ENCODE measurements at regions not wholly inside any gene's neighbourhood (a gene's known extent, or its start where the extent isn't known, plus 50 kb on each side); places are given as distances from the start of the nearest gene placed in this dataset.

DNA sequence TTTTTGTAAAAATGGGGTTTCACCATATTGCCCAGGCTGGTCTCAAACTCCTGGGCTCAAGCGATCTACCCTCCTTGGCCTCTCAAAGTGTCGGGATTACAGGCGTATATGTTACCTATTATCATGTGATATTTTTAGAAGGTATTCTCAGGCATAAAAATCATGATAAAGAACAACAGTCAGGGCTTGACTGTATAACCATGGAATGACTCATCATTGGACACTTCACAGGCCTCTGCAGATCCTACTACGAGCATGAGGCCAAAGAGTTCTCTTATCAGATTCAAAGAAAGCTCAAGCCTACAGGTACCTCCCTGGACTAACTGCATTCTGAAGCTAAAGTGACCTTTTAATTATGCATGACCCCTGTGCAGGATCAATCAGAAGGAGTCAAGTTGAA lies 91.7 kb upstream of the PRICKLE2 start:
- TF ChIP-seq, protein P1, sequence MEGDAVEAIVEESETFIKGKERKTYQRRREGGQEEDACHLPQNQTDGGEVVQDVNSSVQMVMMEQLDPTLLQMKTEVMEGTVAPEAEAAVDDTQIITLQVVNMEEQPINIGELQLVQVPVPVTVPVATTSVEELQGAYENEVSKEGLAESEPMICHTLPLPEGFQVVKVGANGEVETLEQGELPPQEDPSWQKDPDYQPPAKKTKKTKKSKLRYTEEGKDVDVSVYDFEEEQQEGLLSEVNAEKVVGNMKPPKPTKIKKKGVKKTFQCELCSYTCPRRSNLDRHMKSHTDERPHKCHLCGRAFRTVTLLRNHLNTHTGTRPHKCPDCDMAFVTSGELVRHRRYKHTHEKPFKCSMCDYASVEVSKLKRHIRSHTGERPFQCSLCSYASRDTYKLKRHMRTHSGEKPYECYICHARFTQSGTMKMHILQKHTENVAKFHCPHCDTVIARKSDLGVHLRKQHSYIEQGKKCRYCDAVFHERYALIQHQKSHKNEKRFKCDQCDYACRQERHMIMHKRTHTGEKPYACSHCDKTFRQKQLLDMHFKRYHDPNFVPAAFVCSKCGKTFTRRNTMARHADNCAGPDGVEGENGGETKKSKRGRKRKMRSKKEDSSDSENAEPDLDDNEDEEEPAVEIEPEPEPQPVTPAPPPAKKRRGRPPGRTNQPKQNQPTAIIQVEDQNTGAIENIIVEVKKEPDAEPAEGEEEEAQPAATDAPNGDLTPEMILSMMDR (IDR thresholded peaks at IDR 0.05; ENCODE audit: extremely low read depth, insufficient read depth, missing control alignments) = no peak
- DNase-seq (ENCODE audit: low spot score) = no peak
- in situ Hi-C loops (cut with MboI; ENCODE audit: low pct_unique_long_range_greater_than_20kb, low sequenced_read_pairs, unreplicated experiment) = no loop called here

DNA sequence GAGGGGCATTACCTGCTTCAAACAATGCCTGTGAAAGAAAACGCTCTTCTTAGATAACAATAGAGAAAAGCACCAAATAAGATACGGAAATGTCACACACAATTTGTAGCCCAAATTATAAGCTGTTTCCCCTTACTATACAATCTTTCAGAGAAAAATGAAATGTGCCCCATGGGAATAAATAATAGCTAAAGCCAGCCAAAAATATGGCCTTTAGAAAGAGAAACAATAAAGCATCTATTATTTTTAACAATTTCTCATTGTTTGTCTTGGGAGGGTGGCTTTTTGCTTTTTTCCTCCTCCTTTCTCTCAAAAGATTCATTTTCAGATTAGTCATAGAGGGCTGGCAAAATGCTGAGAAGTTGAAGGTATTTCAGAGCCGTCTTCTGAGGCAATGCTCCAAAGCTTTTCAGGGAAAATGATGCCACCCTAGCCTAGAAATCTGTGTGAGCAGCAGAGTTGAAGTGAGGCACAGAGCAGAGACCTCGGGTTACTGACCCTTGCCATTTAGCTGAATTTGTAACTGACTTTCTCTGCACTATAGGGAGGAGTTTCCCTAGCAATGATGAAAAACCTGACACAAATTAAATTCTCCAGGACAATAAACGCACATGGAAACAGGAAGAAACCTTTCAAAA lies 86.3 kb upstream of the PRICKLE2 start:
- no peak for DNase-seq (ENCODE audit: low spot score)
- in situ Hi-C loops (cut with MboI; ENCODE audit: low pct_unique_long_range_greater_than_20kb, low sequenced_read_pairs, unreplicated experiment) = no loop called here
- TF ChIP-seq, protein P1 (IDR thresholded peaks at IDR 0.05; ENCODE audit: extremely low read depth, insufficient read depth, missing control alignments) = no peak

GRCh38 chr3:64308931-64309330 lies 83.7 kb upstream of the PRICKLE2 start:
- in situ Hi-C loops (cut with MboI; ENCODE audit: low pct_unique_long_range_greater_than_20kb, low sequenced_read_pairs, unreplicated experiment) = no loop called here
- TF ChIP-seq, protein P1 (IDR thresholded peaks at IDR 0.05; ENCODE audit: extremely low read depth, insufficient read depth, missing control alignments) = no peak
- DNase-seq (ENCODE audit: low spot score) = no peak

DNA sequence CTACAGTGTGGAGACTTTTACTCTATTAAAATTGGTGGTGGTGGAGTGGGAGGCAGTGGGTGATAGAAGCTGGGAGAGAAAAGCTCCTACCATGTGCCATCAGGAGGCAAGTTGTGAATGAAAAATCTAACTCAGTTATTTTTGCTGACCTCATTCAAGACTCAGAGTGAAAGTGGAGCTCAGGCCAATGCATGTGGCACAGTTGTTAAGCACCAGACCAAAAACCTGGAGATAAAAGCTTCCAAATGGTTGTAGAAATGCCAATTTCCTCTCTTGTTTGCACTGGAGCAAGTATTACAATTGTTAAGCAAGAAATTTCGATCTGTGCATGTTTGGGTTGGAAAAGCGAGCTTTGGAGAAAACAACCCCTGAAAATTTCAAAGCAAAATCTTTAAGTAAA lies 81.5 kb upstream of the PRICKLE2 start:
- TF ChIP-seq, protein P1 (IDR thresholded peaks at IDR 0.05; ENCODE audit: extremely low read depth, insufficient read depth, missing control alignments) = no peak
- in situ Hi-C loops (cut with MboI; ENCODE audit: low pct_unique_long_range_greater_than_20kb, low sequenced_read_pairs, unreplicated experiment) = no loop called here
- no peak for DNase-seq (ENCODE audit: low spot score)

DNA sequence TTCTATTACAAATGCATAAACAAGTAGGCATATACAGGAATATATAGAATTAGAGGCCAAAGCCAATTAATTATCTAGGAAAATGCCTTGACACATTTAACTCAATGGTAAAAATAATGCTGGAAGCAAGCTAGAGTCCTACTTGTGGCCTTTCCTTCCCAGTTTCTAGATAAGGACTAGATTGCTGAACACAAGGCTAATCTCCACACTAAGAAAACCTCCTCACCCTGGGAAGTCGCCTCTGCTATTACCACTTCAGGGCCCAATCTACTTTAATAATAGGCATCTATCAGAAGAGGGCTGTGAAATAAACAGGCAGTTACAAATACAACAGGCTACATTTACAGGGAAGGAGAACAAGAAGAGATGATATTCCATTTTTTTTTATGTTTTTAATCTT lies 80.5 kb upstream of the PRICKLE2 start:
- in situ Hi-C loops (cut with MboI; ENCODE audit: low pct_unique_long_range_greater_than_20kb, low sequenced_read_pairs, unreplicated experiment) = no loop called here
- TF ChIP-seq, protein P1 (IDR thresholded peaks at IDR 0.05; ENCODE audit: extremely low read depth, insufficient read depth, missing control alignments) = no peak
- DNase-seq (ENCODE audit: low spot score) = no peak

DNA sequence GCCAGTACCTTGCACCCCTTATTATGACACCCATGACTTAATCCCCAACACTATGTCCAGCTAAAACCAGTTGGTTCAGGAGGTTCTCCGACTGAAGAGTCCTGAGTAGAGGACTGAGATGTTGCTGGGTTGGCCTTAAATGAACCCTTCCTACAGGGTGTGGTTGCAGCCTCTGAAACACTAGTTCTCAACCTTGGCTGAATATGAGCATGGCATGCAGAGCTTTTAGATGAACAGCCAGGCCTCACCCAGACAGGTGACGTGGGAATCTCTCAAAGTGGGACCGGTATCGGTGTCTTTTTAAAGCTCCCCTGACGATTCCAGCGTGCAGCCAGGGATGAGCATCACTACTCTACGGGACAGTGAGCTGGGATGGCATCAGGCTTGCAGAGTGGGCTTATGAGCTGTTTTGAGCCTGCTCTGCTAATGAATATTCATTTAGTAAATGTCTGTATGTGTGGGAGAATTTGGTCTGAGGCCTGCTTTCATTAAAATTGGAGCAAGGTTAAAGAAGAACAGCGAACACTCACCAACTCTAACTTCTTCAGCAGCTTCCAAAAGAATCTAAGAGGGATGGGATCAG lies 79.7 kb upstream of the PRICKLE2 start:
- DNase-seq (ENCODE audit: low spot score) = no peak
- in situ Hi-C loops (cut with MboI; ENCODE audit: low pct_unique_long_range_greater_than_20kb, low sequenced_read_pairs, unreplicated experiment) = no loop called here
- TF ChIP-seq, protein P1 (IDR thresholded peaks at IDR 0.05; ENCODE audit: extremely low read depth, insufficient read depth, missing control alignments) = no peak
